GM21529 (cell line): ENCODE measurements at regions not wholly inside any gene's neighbourhood (a gene's known extent, or its start where the extent isn't known, plus 50 kb on each side); places are given as distances from the start of the nearest gene placed in this dataset.

Experiments used
- ATAC-seq: cut with Tn5 transposase; IDR thresholded peaks from one replicate; pipeline ENCODE4 v1.9.1; 2021; ENCODE audit not compliant: unreplicated experiment

- no peak for ATAC-seq
Measured at GRCh38 chr10:90443342-90443741, 414.5 kb downstream of the HTR7 start.

GRCh38 chr10:90447831-90448230 lies 410.0 kb downstream of the HTR7 start:
- ATAC-seq: no peak

GRCh38 chr10:90450797-90451196 lies 407.0 kb downstream of the HTR7 start:
- ATAC-seq: no peak

GRCh38 chr10:90451283-90451682 lies 406.6 kb downstream of the HTR7 start:
- ATAC-seq: no peak

GRCh38 chr10:90458054-90458453 lies 399.8 kb downstream of the HTR7 start:
- no peak for ATAC-seq

- no peak for ATAC-seq
Measured at GRCh38 chr10:90458571-90458970, 399.3 kb downstream of the HTR7 start.

GRCh38 chr10:90461437-90462155 lies 396.2 kb downstream of the HTR7 start:
- no peak for ATAC-seq

- ATAC-seq: no peak
Measured at GRCh38 chr10:90462749-90463470, 394.9 kb downstream of the HTR7 start.

GRCh38 chr10:90464329-90464728 lies 393.5 kb downstream of the HTR7 start:
- no peak for ATAC-seq

GRCh38 chr10:90470966-90471365 lies 386.9 kb downstream of the HTR7 start:
- no peak for ATAC-seq

GRCh38 chr10:90480466-90480865 lies 377.4 kb downstream of the HTR7 start:
- no peak for ATAC-seq

- no peak for ATAC-seq
Measured at GRCh38 chr10:90481326-90481923, 376.4 kb downstream of the HTR7 start.

GRCh38 chr10:90484518-90484917 lies 373.3 kb downstream of the HTR7 start:
- ATAC-seq: no peak

- no peak for ATAC-seq
Measured at GRCh38 chr10:90494183-90494582, 363.7 kb downstream of the HTR7 start.

- ATAC-seq: no peak
Measured at GRCh38 chr10:90504172-90504571, 353.7 kb downstream of the HTR7 start.

- no peak for ATAC-seq
Measured at GRCh38 chr10:90526721-90527120, 331.1 kb downstream of the HTR7 start.

GRCh38 chr10:90530521-90530920 lies 327.3 kb downstream of the HTR7 start:
- no peak for ATAC-seq

- no peak for ATAC-seq
Measured at GRCh38 chr10:90557385-90557784, 300.5 kb downstream of the HTR7 start.

GRCh38 chr10:90560331-90560730 lies 297.5 kb downstream of the HTR7 start:
- ATAC-seq: no peak

GRCh38 chr10:90561666-90562065 lies 296.2 kb downstream of the HTR7 start:
- ATAC-seq: no peak

GRCh38 chr10:90571481-90572258 lies 286.2 kb downstream of the HTR7 start:
- no peak for ATAC-seq
